ENCODE measurements at regions not wholly inside any gene's neighbourhood (a gene's known extent, or its start where the extent isn't known, plus 50 kb on each side); places are given as distances from the start of the nearest gene placed in this dataset.

DNA sequence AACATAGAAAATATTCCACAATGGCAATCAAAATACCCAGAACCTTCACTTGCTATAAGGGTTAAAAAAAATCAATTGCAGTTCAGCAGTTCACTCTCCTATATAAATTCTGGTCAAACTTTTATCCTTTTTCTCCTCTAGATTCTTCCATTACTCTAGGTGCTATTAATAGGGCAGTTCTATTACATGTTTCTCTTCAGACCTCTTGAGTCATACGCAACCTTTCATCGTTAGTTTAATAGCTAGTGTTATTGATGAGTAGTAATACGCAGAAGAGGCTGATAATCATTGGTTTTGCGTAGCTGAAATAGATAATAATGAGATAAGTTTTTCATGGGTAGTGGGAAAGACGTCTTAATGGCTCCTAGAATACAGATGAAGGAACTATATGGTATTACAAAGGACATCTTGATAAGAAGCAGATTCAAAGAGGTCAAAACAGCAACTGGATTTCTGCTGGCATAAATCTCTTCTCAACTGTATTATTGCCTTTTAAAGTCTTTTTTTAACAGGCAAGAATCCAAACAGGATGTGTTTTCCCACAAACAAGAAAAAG, 118.3 kb upstream of the STARD13 start:
- TF ChIP-seq CTCF (IDR thresholded peaks at IDR 0.05) (no peak), POLR2A (IDR thresholded peaks at IDR 0.05) (no peak)
